ENCODE measurements at regions not wholly inside any gene's neighbourhood (a gene's known extent, or its start where the extent isn't known, plus 50 kb on each side); places are given as distances from the start of the nearest gene placed in this dataset.
A peak's percentile ranks its signal among the peaks of the same experiment; 100 is the strongest.

GRCh38 chr20:53657732-53658131, 64.1 kb upstream of the ZNF217 start:
- DNase-seq (no peak), ATAC-seq (replicated peaks in 1 of 4) (no peak)
- H3K4me1 Mint-ChIP-seq, result peaks cover 74 to 75% (median 74%) of the 10 kb centered on the region in 3 donors
- no peaks in the 10 kb centered on the region for H3K27me3 Mint-ChIP-seq
- H3K4me3 Mint-ChIP-seq, result peak overlapping the region in 1 of 3 donors; percentile 62
- no peaks in the 10 kb centered on the region for H3K27me3 ChIP-seq (replicated peaks in 1 of 2; ENCODE audit: control insufficient read depth in 2 of 2, extremely low read depth in 1 of 2, insufficient read depth in 2 of 2, low read length in 1 of 2)
- H3K4me1 ChIP-seq (ENCODE audit: control insufficient read depth in 1 of 2, extremely low read depth in 1 of 2, insufficient read depth in 2 of 2, low read length in 2 of 2), result peaks cover 34 to 48% of the 10 kb centered on the region in 2 experiments
- no peaks in the 10 kb centered on the region for H3K9me3 ChIP-seq
- no peaks in the 10 kb centered on the region for H3K9me3 Mint-ChIP-seq
- no CpG with 5 or more reads among the region's 1 CpG for WGBS (ENCODE audit: insufficient coverage)
- no peak overlapping the region for H3K4me3 ChIP-seq (ENCODE audit: control insufficient read depth in 1 of 2, extremely low read depth in 1 of 2, low read length in 1 of 2)
- no peaks in the 10 kb centered on the region for H3K36me3 ChIP-seq (ENCODE audit: control insufficient read depth in 2 of 2, extremely low read depth in 1 of 2, insufficient read depth in 1 of 2, low read length in 1 of 2)
- ChIA-PET POLR2A (interaction anchor here in 1 of 2 donors (0.8 kb wide), 1 partner anchor 178 kb away, joined by 4 read pairs; no protein-coding TSS in a partner anchor), CTCF (interaction anchor here in 1 of 2 donors (1.0 kb wide), 1 partner anchor 257 kb away, joined by 3 read pairs; no protein-coding TSS in a partner anchor)
- peak overlapping the region; percentile 33 to 74 for H3K27ac Mint-ChIP-seq
- H3K36me3 Mint-ChIP-seq, result no peaks in the 10 kb centered on the region
- no peak overlapping the region for H3K27ac ChIP-seq (ENCODE audit: low read length)

GRCh38 chr20:53657279-53657678, 63.6 kb upstream of the ZNF217 start:
- no peak overlapping the region for H3K4me3 ChIP-seq (ENCODE audit: control insufficient read depth in 1 of 2, extremely low read depth in 1 of 2, low read length in 1 of 2)
- CTCF ChIA-PET, result interaction anchor here in 1 of 2 donors (0.7 kb wide), 1 partner anchor 34 kb away, joined by 3 read pairs; no protein-coding TSS in a partner anchor

GRCh38 chr20:53656293-53657202, 62.9 kb upstream of the ZNF217 start:
- no peak for DNase-seq
- H3K4me1 Mint-ChIP-seq, result peaks cover 77 to 78% (median 77%) of the 10 kb centered on the region in 3 donors
- no peaks in the 10 kb centered on the region for H3K36me3 ChIP-seq (ENCODE audit: control insufficient read depth in 2 of 2, extremely low read depth in 1 of 2, insufficient read depth in 1 of 2, low read length in 1 of 2)
- ChIA-PET POLR2A (interaction anchor here in 1 of 2 donors (0.7 kb wide), 1 partner anchor 62 kb away, joined by 3 read pairs; no protein-coding TSS in a partner anchor), CTCF (interaction anchor here in 1 of 2 donors (0.7 kb wide), 2 partner anchors 33 to 251 kb away, joined by 3 read pairs; no protein-coding TSS in a partner anchor)
- H3K9me3 Mint-ChIP-seq, result no peaks in the 10 kb centered on the region
- H3K27me3 ChIP-seq (replicated peaks in 1 of 2; ENCODE audit: control insufficient read depth in 2 of 2, extremely low read depth in 1 of 2, insufficient read depth in 2 of 2, low read length in 1 of 2), result no peaks in the 10 kb centered on the region
- peak overlapping the region; percentile 73 to 74 for H3K27ac Mint-ChIP-seq
- H3K27me3 Mint-ChIP-seq, result no peaks in the 10 kb centered on the region
- peak overlapping the region in 1 of 3 donors; percentile 62 for H3K4me3 Mint-ChIP-seq
- WGBS (ENCODE audit: insufficient coverage), result 32% methylated on average over 2 of the region's 4 CpGs
- ATAC-seq (replicated peaks in 1 of 4), result no peak
- no peak overlapping the region for H3K4me3 ChIP-seq (ENCODE audit: control insufficient read depth in 1 of 2, extremely low read depth in 1 of 2, low read length in 1 of 2)
- no peaks in the 10 kb centered on the region for H3K9me3 ChIP-seq
- H3K36me3 Mint-ChIP-seq, result no peaks in the 10 kb centered on the region
- H3K27ac ChIP-seq (ENCODE audit: low read length), result peak overlapping the region; percentile 26
- H3K4me1 ChIP-seq (ENCODE audit: control insufficient read depth in 1 of 2, extremely low read depth in 1 of 2, insufficient read depth in 2 of 2, low read length in 2 of 2), result peaks cover 24 to 56% of the 10 kb centered on the region in 2 experiments

More at GRCh38 chr20:53657279-53657678, 63.6 kb upstream of the ZNF217 start:
- no peaks in the 10 kb centered on the region for H3K9me3 Mint-ChIP-seq
- no peaks in the 10 kb centered on the region for H3K36me3 Mint-ChIP-seq
- H3K27ac ChIP-seq (ENCODE audit: low read length), result peak overlapping the region; percentile 26
- H3K4me1 ChIP-seq (ENCODE audit: control insufficient read depth in 1 of 2, extremely low read depth in 1 of 2, insufficient read depth in 2 of 2, low read length in 2 of 2), result peaks cover 30 to 53% of the 10 kb centered on the region in 2 experiments
- no peaks in the 10 kb centered on the region for H3K9me3 ChIP-seq
- ATAC-seq (replicated peaks in 1 of 4) (no peak), DNase-seq (no peak)
- no peaks in the 10 kb centered on the region for H3K27me3 ChIP-seq (replicated peaks in 1 of 2; ENCODE audit: control insufficient read depth in 2 of 2, extremely low read depth in 1 of 2, insufficient read depth in 2 of 2, low read length in 1 of 2)
- WGBS (ENCODE audit: insufficient coverage), result no CpG with 5 or more reads among the region's 1 CpG
- H3K36me3 ChIP-seq (ENCODE audit: control insufficient read depth in 2 of 2, extremely low read depth in 1 of 2, insufficient read depth in 1 of 2, low read length in 1 of 2), result no peaks in the 10 kb centered on the region
- H3K4me1 Mint-ChIP-seq, result peaks cover 75 to 79% (median 76%) of the 10 kb centered on the region in 3 donors
- peak overlapping the region in 1 of 3 donors; percentile 62 for H3K4me3 Mint-ChIP-seq
- H3K27ac Mint-ChIP-seq, result peak overlapping the region; percentile 73 to 74
- POLR2A ChIA-PET, result interaction anchor here in 1 of 2 donors (0.7 kb wide), 1 partner anchor 63 kb away, joined by 3 read pairs; no protein-coding TSS in a partner anchor
- H3K27me3 Mint-ChIP-seq, result no peaks in the 10 kb centered on the region

- no peaks in the 10 kb centered on the region for H3K9me3 Mint-ChIP-seq
- Histone ChIP-seq H3K36me3 (ENCODE audit: control insufficient read depth in 2 of 2, extremely low read depth in 1 of 2, insufficient read depth in 1 of 2, low read length in 1 of 2) (no peaks in the 10 kb centered on the region), H3K27me3 (replicated peaks in 1 of 2; ENCODE audit: control insufficient read depth in 2 of 2, extremely low read depth in 1 of 2, insufficient read depth in 2 of 2, low read length in 1 of 2) (no peaks in the 10 kb centered on the region), H3K4me1 (ENCODE audit: control insufficient read depth in 1 of 2, extremely low read depth in 1 of 2, insufficient read depth in 2 of 2, low read length in 2 of 2) (peaks cover 19 to 49% of the 10 kb centered on the region in 2 experiments), H3K9me3 (no peaks in the 10 kb centered on the region), H3K27ac (ENCODE audit: low read length) (peak overlapping the region; percentile 8), H3K4me3 (ENCODE audit: control insufficient read depth in 1 of 2, extremely low read depth in 1 of 2, low read length in 1 of 2) (no peak overlapping the region)
- DNase-seq (no peak), ATAC-seq (replicated peaks in 1 of 4) (no peak)
- no peaks in the 10 kb centered on the region for H3K27me3 Mint-ChIP-seq
- CTCF ChIA-PET, result interaction anchor here in 1 of 2 donors (0.7 kb wide), 1 partner anchor 252 kb away, joined by 3 read pairs; no protein-coding TSS in a partner anchor
- POLR2A ChIA-PET, result interaction anchor here in 1 of 2 donors (0.6 kb wide), 1 partner anchor 226 kb away, joined by 3 read pairs; no protein-coding TSS in a partner anchor
- 43% methylated on average over 1 of the region's 4 CpGs for WGBS (ENCODE audit: insufficient coverage)
- peak overlapping the region; percentile 39 to 62 (median 43) for H3K4me3 Mint-ChIP-seq
- peak overlapping the region; percentile 73 to 74 for H3K27ac Mint-ChIP-seq
- H3K4me1 Mint-ChIP-seq, result peaks cover 69 to 70% (median 70%) of the 10 kb centered on the region in 3 donors
- no peaks in the 10 kb centered on the region for H3K36me3 Mint-ChIP-seq
These were observed 62.1 kb upstream of the ZNF217 start for GRCh38 chr20:53655625-53656292.

GRCh38 chr20:53654932-53655624, 61.4 kb upstream of the ZNF217 start:
- H3K9me3 Mint-ChIP-seq, result no peaks in the 10 kb centered on the region

More at GRCh38 chr20:53654932-53655624, 61.4 kb upstream of the ZNF217 start:
- no peaks in the 10 kb centered on the region for H3K27me3 ChIP-seq (replicated peaks in 1 of 2; ENCODE audit: control insufficient read depth in 2 of 2, extremely low read depth in 1 of 2, insufficient read depth in 2 of 2, low read length in 1 of 2)
- H3K4me3 ChIP-seq (ENCODE audit: control insufficient read depth in 1 of 2, extremely low read depth in 1 of 2, low read length in 1 of 2), result no peak overlapping the region
- no peaks in the 10 kb centered on the region for H3K9me3 ChIP-seq
- DNase-seq (peak in 1 of 35 experiments; percentile 4), ATAC-seq (replicated peaks in 1 of 4) (no peak)
- CTCF ChIA-PET, result no interaction called here
- Mint-ChIP-seq H3K27me3 (no peaks in the 10 kb centered on the region), H3K36me3 (no peaks in the 10 kb centered on the region), H3K27ac (peak overlapping the region; percentile 72 to 98), H3K4me1 (peaks cover 62 to 63% (median 63%) of the 10 kb centered on the region in 3 donors), H3K4me3 (peak overlapping the region; percentile 39 to 62 (median 43))
- H3K27ac ChIP-seq (ENCODE audit: low read length), result peak overlapping the region; percentile 8
- peaks cover 16 to 43% of the 10 kb centered on the region in 2 experiments for H3K4me1 ChIP-seq (ENCODE audit: control insufficient read depth in 1 of 2, extremely low read depth in 1 of 2, insufficient read depth in 2 of 2, low read length in 2 of 2)
- H3K36me3 ChIP-seq (ENCODE audit: control insufficient read depth in 2 of 2, extremely low read depth in 1 of 2, insufficient read depth in 1 of 2, low read length in 1 of 2), result no peaks in the 10 kb centered on the region
- WGBS (ENCODE audit: insufficient coverage), result no CpG with 5 or more reads among the region's 13 CpGs
- POLR2A ChIA-PET, result interaction anchor here in 1 of 2 donors (0.6 kb wide), 2 partner anchors 56 to 227 kb away, joined by 3 read pairs; no protein-coding TSS in a partner anchor
